ENCODE measurements at regions not wholly inside any gene's neighbourhood (a gene's known extent, or its start where the extent isn't known, plus 50 kb on each side); places are given as distances from the start of the nearest gene placed in this dataset.

DNA sequence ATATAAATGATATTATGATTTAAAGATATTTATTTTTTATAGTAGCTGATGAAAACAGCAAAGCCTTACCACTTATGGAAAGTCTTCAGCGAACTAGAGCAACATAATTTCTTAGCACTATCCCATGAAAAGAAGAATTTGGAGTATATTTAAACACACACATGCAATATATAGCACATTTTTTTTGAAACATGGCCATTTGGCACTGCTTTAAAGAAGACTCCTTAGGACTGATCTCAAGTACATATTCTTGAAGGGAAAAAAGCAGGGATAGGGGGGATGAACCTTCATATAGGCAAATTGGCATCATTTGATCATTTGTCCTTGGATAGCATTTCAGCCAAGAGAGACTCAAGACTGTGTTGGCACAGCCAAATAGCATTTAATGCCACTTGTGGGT lies 193.3 kb downstream of the ANKRD50 start:
- no peaks in the 10 kb centered on the region for H3K9me3 ChIP-seq
- TF ChIP-seq, protein P1, sequence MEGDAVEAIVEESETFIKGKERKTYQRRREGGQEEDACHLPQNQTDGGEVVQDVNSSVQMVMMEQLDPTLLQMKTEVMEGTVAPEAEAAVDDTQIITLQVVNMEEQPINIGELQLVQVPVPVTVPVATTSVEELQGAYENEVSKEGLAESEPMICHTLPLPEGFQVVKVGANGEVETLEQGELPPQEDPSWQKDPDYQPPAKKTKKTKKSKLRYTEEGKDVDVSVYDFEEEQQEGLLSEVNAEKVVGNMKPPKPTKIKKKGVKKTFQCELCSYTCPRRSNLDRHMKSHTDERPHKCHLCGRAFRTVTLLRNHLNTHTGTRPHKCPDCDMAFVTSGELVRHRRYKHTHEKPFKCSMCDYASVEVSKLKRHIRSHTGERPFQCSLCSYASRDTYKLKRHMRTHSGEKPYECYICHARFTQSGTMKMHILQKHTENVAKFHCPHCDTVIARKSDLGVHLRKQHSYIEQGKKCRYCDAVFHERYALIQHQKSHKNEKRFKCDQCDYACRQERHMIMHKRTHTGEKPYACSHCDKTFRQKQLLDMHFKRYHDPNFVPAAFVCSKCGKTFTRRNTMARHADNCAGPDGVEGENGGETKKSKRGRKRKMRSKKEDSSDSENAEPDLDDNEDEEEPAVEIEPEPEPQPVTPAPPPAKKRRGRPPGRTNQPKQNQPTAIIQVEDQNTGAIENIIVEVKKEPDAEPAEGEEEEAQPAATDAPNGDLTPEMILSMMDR (IDR thresholded peaks at IDR 0.05), result no peak
- H3K4me1 ChIP-seq, result no peaks in the 10 kb centered on the region
- no peaks in the 10 kb centered on the region for H3K36me3 ChIP-seq
- ATAC-seq (no peak), DNase-seq (no peak)
- intact Hi-C loops (cut with DNase I), result no loop called here
- no peak overlapping the region for H3K27ac ChIP-seq
- H3K4me3 ChIP-seq, result no peak overlapping the region
- no peaks in the 10 kb centered on the region for H3K27me3 ChIP-seq

DNA sequence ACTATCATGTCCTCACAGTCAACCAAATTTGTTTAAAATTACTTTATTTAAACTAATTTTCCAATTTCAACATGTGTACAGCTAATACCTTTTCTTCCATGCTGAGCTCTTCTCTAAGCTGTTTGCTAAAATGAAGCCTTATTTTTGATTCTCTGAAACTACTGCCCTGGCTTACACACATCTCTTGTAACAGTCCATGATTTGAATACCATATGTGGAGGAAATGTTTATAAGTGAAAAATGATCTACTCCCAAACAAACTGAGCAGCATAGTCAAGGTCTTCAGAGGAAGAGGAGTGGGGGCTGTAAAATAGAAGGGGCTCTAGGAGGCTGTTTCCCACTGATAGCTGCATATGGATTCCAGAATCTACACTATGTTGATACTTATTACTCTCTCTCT lies 188.7 kb downstream of the ANKRD50 start:
- ATAC-seq, result no peak
- TF ChIP-seq, protein P1 (IDR thresholded peaks at IDR 0.05), result no peak
- DNase-seq, result no peak
- Histone ChIP-seq H3K27ac (no peak overlapping the region), H3K27me3 (no peaks in the 10 kb centered on the region), H3K4me1 (no peaks in the 10 kb centered on the region), H3K36me3 (no peaks in the 10 kb centered on the region), H3K4me3 (no peak overlapping the region), H3K9me3 (no peaks in the 10 kb centered on the region)
- intact Hi-C loops (cut with DNase I), result no loop called here

DNA sequence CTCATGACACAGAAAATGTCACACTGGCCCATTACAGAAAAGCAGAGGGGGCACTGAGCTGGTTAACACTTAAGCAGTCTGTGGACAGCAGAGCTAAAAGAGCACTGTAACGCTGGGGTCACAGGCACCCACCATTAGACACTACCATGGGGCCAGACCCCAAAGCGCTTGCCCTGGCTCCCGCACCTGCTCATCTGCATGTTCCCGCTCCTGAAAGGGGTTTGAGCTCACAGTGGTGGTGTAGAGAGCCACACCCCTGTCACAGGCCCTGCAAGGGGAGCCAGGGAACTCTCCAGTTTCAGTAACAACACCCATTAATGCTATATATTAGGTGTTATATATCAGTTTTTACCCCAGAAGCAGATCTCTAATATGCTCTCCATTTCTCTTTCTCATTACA lies 187.0 kb downstream of the ANKRD50 start:
- Histone ChIP-seq H3K27me3 (no peaks in the 10 kb centered on the region), H3K4me1 (no peaks in the 10 kb centered on the region), H3K9me3 (no peaks in the 10 kb centered on the region), H3K36me3 (no peaks in the 10 kb centered on the region), H3K4me3 (no peak overlapping the region), H3K27ac (no peak overlapping the region)
- DNase-seq, result no peak
- ATAC-seq, result no peak
- TF ChIP-seq, protein P1 (IDR thresholded peaks at IDR 0.05), result no peak
- intact Hi-C loops (cut with DNase I), result no loop called here

DNA sequence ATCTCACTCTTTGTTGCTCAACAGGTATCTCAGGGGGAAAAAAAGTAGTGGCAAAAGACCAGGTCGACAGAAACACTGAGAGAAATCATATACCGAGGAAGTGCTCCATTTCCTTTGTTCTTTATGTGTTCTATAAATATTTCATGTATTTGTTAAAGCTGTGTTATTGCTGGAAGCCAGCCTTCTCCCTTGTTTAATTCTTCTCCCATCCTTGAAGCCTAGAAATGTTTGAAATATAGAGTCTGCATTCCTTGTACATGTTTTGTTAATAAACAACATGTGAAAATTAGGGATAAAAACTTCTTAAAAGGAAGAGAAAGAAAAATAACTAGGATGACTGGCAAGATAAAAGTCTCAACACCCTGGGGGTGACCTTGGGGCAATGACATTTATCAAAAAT lies 186.2 kb downstream of the ANKRD50 start:
- Histone ChIP-seq H3K36me3 (no peaks in the 10 kb centered on the region), H3K27me3 (no peaks in the 10 kb centered on the region), H3K4me1 (no peaks in the 10 kb centered on the region), H3K27ac (no peak overlapping the region), H3K9me3 (no peaks in the 10 kb centered on the region), H3K4me3 (no peak overlapping the region)
- intact Hi-C loops (cut with DNase I), result no loop called here
- TF ChIP-seq, protein P1 (IDR thresholded peaks at IDR 0.05), result no peak
- DNase-seq, result no peak
- ATAC-seq, result no peak

DNA sequence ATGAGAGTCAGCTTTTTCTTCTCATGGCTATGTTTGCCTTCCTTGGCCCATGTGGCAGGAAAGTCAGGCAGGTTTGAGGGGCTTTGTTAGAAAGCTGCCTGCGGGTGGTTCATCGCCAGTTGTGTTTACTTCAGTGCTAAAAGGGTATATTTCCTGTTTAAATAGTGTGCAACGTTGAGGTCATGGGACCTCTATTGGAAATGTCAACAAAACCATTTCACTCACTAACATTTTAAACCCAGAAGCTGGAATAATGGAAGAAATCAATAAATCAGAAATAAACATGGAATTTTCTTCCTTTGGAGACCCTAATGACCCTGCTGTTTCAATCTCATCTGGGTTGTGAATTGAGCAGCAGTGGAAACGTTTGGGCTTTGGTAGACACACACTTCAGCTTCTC lies 185.8 kb downstream of the ANKRD50 start:
- TF ChIP-seq, protein P1 (IDR thresholded peaks at IDR 0.05), result no peak
- no peak for ATAC-seq
- Histone ChIP-seq H3K27ac (no peak overlapping the region), H3K4me1 (no peaks in the 10 kb centered on the region), H3K4me3 (no peak overlapping the region), H3K9me3 (no peaks in the 10 kb centered on the region), H3K36me3 (no peaks in the 10 kb centered on the region), H3K27me3 (no peaks in the 10 kb centered on the region)
- intact Hi-C loops (cut with DNase I), result no loop called here
- no peak for DNase-seq

DNA sequence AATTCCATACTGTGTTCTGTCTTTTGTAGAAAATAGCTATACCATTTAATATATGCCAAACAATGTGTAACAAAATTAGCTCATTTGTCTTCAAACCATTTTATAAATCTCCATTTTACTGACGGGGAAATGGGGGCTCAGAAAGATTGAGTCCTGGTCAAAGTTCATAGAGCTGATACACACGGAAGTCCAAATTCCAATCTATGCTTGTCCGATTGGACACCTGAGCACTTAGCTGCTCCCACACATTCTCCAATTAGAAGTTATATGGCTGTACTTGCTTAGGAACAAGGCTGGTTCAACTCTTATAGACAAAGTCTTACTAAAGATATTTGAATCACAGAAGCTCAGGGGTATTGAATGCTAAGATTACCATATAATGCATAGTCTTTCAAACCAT lies 185.2 kb downstream of the ANKRD50 start:
- Histone ChIP-seq H3K4me3 (no peak overlapping the region), H3K9me3 (no peaks in the 10 kb centered on the region), H3K4me1 (no peaks in the 10 kb centered on the region), H3K27ac (no peak overlapping the region), H3K36me3 (no peaks in the 10 kb centered on the region), H3K27me3 (no peaks in the 10 kb centered on the region)
- intact Hi-C loops (cut with DNase I), result no loop called here
- TF ChIP-seq, protein P1 (IDR thresholded peaks at IDR 0.05), result no peak
- ATAC-seq, result no peak
- DNase-seq, result no peak
